ENCODE measurements at regions not wholly inside any gene's neighbourhood (a gene's known extent, or its start where the extent isn't known, plus 50 kb on each side); places are given as distances from the start of the nearest gene placed in this dataset.

DNA sequence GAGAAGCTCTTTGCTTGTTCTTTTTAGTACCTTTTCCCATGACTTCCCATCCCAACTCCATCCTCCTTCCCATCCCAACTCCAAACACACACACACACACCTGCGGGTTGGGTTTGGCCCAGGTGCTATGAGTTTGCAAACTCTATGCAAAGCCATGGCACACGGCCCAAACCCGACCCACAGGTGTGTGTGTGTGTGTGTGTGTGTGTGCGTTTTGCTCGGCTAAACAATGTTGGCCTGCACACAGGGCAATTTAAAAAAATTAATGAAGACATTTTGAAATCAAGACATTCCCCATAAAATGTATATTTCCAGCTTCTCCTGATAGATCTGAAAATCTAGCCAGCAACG lies 103.7 kb upstream of the TLE3 start:
- Histone ChIP-seq H3K4me3 (no peak overlapping the region), H3K27me3 (no peaks in the 10 kb centered on the region), H3K36me3 (no peaks in the 10 kb centered on the region), H3K9me3 (no peaks in the 10 kb centered on the region), H3K27ac (no peak overlapping the region), H3K4me1 (peaks cover 1 to 2% of the 10 kb centered on the region in 2 donors)
- intact Hi-C loops (cut with DNase I; ENCODE audit: low total_unique reads): no loop called here
- DNase-seq: no peak
- no peak for TF ChIP-seq POLR2A (IDR thresholded peaks at IDR 0.05)
- TF ChIP-seq, protein P1, sequence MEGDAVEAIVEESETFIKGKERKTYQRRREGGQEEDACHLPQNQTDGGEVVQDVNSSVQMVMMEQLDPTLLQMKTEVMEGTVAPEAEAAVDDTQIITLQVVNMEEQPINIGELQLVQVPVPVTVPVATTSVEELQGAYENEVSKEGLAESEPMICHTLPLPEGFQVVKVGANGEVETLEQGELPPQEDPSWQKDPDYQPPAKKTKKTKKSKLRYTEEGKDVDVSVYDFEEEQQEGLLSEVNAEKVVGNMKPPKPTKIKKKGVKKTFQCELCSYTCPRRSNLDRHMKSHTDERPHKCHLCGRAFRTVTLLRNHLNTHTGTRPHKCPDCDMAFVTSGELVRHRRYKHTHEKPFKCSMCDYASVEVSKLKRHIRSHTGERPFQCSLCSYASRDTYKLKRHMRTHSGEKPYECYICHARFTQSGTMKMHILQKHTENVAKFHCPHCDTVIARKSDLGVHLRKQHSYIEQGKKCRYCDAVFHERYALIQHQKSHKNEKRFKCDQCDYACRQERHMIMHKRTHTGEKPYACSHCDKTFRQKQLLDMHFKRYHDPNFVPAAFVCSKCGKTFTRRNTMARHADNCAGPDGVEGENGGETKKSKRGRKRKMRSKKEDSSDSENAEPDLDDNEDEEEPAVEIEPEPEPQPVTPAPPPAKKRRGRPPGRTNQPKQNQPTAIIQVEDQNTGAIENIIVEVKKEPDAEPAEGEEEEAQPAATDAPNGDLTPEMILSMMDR (IDR thresholded peaks at IDR 0.05): no peak

DNA sequence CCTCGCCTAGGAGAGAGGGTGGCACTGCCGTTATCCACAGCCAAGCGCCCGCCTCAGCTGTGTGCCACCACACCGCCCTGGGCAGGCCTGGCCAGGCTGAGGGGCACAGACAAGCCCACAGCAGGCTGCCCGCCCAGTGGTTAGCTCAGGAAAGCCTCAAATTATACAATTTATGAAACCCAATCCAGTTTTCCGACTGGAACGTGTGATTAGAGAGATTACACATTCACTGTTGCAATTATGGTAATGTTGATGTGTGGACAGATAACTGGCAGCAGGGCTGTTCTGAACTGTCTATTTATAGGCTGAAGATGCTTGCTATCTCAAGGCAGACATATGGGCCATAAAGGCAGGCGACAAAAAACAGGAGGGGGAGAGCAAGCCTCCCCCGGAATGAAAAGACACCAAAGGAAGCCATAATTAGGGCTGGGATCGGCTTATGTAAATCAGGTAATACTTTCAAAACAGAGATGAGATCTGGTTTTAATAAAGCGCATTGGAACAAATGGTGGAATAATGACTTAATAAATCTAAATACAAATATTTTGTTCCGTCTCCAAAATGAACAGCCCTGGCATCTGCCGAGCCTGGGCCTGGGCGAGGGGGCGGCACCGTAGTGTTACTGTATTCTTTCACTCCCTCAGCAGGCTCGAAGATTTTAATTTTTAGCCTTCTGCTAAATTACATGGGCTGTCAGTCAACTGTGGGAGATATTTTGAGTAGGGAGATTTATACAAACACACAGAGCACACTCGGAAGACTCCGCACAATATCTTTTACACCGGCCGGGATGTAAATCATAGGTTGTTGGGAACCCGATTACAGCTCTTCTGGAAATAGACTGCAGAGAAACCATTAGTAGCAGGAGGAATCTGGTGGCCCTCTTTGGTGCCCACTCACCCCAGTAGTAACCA lies 103.1 kb upstream of the TLE3 start:
- Histone ChIP-seq H3K27ac (peak overlapping the region; percentile 28 to 42), H3K27me3 (no peaks in the 10 kb centered on the region), H3K4me3 (no peak overlapping the region), H3K36me3 (no peaks in the 10 kb centered on the region), H3K4me1 (peaks cover 7 to 8% of the 10 kb centered on the region in 2 donors), H3K9me3 (no peaks in the 10 kb centered on the region)
- TF ChIP-seq, protein P1 (IDR thresholded peaks at IDR 0.05): no peak
- intact Hi-C loops (cut with DNase I; ENCODE audit: low total_unique reads): no loop called here
- DNase-seq: no peak

DNA sequence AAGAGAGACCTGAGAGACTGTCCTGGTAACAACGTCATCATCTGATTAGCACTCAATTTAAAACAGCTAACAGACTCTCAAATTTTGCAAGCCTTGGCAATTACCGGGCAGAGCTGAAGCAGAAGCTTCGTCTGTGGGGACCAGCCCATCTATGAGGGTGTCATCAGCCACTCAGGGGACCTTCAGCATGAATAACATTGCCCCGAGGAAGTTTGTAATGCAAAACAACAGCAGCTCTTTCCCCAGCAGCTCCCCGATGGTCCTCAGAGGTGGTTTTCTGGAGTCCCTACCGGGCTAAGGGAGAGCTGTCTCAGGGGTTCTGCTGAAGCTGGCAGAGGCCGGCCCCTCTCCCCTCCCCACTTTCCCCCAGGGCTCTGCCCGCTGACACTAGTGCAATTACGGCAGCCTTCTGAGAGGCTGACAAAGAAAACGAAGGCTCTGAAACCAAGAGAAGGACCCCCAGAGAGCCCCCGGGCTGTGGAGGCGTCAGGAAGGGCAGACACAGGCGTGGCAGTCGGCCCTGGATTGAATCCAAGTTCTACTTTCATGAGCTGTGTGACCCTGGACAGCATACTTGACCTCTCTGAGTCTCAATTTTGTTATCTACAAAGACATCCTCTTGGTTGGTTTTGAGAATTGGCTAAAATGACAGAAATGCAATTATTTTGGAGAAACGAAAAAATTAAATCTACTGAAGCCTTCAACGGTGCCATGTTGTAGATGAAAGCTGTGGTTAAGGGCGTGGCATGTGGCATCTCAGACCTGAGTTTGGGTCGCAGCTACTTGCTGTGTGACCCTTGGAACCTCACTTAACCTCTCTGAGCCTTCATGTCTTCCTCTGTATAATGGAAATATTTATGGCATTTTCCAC lies 102.1 kb upstream of the TLE3 start:
- intact Hi-C loops (cut with DNase I; ENCODE audit: low total_unique reads): no loop called here
- H3K36me3 ChIP-seq: no peaks in the 10 kb centered on the region
- TF ChIP-seq, protein P1 (IDR thresholded peaks at IDR 0.05): no peak
- TF ChIP-seq POLR2A (IDR thresholded peaks at IDR 0.05): no peak

DNA sequence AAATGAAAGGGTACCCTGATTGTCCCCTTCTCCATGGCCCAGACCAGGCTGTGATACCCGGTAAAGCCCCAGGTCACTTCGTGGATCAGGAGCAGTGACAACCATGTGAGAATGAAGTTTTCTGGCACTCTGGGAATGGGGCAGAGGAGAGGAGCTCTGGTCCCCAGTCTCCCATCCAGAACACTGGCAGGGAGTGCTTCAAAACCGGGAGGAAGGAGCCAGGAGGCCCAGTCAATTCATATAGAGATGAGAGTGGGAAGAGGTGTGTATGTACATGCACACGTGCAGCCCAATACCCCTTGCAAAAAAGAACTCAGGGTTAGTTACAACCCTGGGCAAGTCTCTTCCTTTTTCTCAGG lies 101.4 kb upstream of the TLE3 start:
- Histone ChIP-seq H3K4me1 (peaks cover 7 to 14% of the 10 kb centered on the region in 2 donors), H3K27ac (no peak overlapping the region), H3K4me3 (no peak overlapping the region), H3K27me3 (no peaks in the 10 kb centered on the region), H3K9me3 (no peaks in the 10 kb centered on the region), H3K36me3 (no peaks in the 10 kb centered on the region)
- TF ChIP-seq, protein P1 (IDR thresholded peaks at IDR 0.05): no peak
- TF ChIP-seq POLR2A (IDR thresholded peaks at IDR 0.05): no peak
- intact Hi-C loops (cut with DNase I; ENCODE audit: low total_unique reads): no loop called here
- no peak for DNase-seq

More for the DNA sequence above, 102.1 kb upstream of the TLE3 start:
- Histone ChIP-seq H3K4me1 (peaks cover 7 to 14% of the 10 kb centered on the region in 2 donors), H3K27ac (peak overlapping the region in 1 of 2 donors; percentile 42), H3K27me3 (no peaks in the 10 kb centered on the region), H3K4me3 (no peak overlapping the region), H3K9me3 (no peaks in the 10 kb centered on the region)
- no peak for DNase-seq
